HT1080 (cell line): ENCODE measurements at regions not wholly inside any gene's neighbourhood (a gene's known extent, or its start where the extent isn't known, plus 50 kb on each side); places are given as distances from the start of the nearest gene placed in this dataset.

Experiments
- DNase-seq: peaks from one replicate; pipeline ENCODE4 v3.0.0-alpha.2; 2015; ENCODE audit warnings: low read depth

- no peak for DNase-seq
Observed at GRCh38 chr3:182668541-182668940, 124.8 kb upstream of the ATP11B start.

DNA sequence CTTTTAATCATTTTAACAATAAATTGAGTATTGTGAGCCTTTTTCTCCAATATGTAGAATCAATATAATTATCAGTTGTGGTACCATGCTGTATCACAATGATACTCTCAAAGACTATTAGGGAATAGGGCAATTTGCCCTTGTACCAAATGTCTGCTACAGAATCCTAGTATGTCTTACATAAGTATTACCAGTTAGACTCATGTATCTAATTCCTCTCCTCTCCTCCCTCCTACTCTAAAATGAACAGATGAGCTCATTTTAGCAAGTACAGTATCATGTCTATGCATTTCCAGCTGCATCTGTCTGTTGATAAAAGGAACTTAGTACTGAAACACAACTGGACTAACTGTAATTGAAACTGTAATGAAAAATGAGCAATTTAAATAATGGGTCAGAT, 124.3 kb upstream of the ATP11B start:
- DNase-seq: no peak

- no peak for DNase-seq
Observed at GRCh38 chr3:182671541-182671940, 121.8 kb upstream of the ATP11B start.

GRCh38 chr3:182671942-182672341, 121.4 kb upstream of the ATP11B start:
- DNase-seq: peak; percentile 49

- no peak for DNase-seq
Observed at GRCh38 chr3:182673336-182673735, 120.0 kb upstream of the ATP11B start.

GRCh38 chr3:182682263-182683241, 110.8 kb upstream of the ATP11B start:
- DNase-seq: no peak

DNA sequence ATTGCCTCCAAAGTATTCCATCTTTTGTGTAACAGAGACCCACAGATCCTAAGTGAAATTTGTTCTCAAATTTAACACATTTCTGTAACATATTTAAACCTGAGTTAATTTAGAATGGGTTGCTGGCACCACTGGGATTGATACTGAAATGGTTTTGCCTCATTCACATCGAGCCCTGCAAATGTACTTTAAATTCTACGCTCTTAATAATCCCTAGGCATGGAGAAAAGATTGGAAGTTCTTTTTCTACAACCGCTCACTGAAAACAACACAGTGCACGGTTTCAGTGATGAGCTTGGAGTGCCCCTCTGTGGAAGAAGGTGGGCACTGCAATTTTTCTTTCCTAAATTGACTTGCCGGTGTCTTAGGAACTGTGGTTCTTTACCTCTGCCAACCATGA, 109.9 kb upstream of the ATP11B start:
- DNase-seq: peak; percentile 74

DNA sequence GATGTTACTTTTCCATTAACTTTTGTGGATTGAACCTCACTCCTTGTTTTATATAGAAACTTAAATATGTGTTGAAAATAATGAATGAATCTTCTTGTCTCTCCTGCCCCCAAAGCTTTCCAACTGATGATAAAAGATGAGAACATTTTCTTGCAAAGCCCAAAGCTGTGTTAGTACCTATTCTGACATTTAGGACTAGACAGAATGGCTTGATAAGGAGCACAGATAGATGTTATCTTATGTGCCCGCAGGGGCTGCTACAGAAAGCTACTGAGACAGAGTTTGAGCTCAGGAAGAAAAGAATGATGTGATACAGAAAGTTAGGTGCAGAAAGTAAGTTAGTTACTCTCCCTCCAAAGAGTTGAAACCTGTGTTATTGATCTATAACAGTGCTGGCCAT, 109.4 kb upstream of the ATP11B start:
- DNase-seq: no peak

DNA sequence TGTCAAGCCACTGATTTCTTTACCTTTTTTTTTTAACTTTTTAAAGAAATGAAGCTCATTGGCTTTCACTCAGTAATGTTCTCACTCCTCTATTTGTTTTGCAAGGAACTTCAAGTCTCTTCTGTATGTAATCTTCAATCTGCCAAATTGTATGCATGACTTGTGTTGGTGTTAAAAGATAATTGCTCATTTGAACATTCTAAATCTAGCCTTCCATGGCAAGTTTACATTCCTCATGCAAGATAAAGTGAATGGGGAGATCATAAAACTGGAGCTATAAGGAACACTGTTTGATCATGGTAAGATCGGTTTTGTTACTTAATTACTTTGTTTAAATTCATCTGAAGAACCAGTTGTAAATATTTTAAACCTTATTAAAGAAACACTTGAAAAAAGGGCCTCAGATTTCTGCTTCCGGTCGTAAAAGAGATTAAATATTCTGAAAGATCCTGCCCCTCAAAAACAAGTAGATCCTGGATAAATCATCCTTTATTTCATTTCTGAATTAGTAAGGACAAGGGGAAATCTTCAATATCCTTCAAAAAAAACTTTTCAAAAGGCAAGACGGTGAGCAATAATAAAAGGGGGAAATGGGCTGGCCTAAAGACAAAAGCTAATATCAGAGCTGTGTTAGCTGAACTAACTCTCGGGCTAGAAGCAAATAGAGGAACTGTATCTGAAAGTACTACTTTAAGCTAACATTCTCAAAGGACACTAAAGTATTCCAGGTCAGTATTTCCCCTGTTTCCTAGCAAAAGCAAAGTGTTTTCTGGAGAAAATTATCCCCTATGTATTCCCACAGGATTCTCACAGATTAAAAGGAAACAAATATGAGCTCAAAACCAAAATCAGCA, 107.0 kb upstream of the ATP11B start:
- no peak for DNase-seq

GRCh38 chr3:182690172-182690571, 103.1 kb upstream of the ATP11B start:
- no peak for DNase-seq

DNA sequence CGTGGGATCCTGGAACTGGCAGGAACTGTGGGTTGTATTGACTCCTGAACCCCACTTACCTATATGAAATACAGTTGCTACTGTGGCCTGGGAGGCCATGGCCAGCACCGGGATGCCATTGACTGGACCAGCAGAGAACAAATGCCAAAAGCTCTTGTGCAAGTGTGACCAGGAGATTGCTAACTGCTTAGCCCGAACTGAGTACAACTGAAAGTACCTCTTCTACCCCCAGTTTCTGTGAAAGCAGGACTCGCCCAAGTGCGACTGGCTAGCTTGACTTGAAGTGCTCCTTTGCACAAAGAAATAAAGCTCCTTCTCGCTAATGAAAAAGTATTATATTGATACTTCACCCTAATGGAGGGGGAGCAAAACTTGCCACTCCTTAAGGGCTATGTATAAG, 101.3 kb upstream of the ATP11B start:
- DNase-seq: no peak

DNA sequence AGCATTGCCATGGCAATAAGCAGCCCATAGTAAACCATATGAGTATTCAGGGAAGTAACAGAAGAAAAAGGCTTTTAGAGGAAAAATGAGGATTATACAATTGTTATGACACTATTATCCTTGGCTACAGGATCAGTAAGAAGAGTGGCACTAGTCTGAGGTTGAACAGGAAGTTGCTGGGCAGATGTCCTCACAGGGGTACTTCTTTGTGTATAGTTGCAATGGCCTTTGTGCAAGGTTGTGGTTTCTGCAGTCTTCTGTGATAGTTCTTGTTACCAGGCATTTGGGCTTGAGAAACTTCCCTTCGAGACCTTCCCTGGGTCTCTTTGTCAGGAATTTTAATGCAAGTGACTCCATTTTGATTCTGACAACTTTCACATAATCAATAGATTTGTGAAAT, 100.6 kb upstream of the ATP11B start:
- no peak for DNase-seq

DNA sequence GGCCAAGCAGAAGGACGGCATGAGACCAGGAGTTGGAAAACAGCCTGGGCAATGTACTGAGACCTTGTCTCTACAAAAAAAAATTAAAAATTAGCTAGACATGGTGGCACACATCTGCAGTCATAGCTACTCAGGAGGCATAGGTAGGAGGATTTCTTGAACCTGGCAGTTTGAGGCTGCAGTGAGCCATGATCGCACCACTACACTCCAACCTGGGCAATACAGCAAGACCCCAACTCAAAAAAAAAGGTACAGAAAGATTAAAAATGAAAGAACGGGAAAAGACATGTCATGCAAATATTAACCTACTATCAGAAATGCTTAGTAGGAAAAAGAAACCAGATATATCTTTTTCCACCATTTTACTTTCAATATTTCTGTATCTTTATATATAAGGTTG, 99.6 kb upstream of the ATP11B start:
- DNase-seq: no peak

DNA sequence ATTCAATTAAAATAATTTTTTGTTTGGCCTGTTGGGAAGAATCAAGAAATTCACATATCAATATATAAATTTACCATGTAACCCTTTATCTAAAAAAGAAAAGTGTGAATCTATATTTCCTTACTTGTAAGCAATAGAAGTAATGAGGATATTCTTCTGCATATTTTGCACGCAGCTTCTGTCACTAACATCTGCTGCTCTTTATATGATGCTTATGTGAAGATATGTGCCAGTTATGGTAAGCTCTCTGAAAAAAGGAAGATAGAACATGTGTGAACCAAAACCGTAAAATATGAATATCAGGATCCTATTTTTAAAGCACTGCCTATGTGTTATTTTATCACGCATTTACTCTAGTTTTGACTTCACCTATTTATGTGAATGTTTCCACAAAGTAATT, 96.4 kb upstream of the ATP11B start:
- DNase-seq: no peak

GRCh38 chr3:182697345-182697919, 95.9 kb upstream of the ATP11B start:
- no peak for DNase-seq

- no peak for DNase-seq
Observed at GRCh38 chr3:182698078-182698477, 95.2 kb upstream of the ATP11B start.

DNA sequence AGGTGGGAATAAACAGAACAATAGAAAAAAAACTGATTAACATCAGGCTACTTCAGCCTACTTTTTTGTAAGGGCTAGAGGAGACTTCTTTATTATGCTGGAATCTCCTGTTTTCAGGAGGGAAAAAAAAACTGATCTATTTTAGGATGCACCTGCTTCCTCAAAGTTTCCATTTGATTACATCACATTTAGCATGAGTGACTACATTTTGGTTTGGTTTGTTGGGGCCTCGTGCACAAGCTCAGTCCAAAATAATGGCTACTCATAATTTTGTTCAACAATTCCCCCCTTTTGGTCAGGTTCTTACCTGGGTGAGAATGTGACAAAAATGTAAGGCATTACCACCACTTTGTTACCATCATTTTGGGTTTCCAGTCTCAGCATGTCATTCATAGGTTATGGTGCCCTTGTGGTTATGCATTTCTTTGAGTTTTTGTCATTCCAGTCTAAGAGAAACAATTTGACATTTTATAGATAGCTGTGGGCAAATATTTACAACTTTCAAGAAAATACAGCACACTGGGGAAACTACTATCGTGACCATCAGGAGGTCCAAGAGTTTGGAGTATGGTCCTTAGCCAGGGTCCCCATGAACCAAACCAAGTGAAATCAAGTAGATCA, 93.6 kb upstream of the ATP11B start:
- DNase-seq: no peak

DNA sequence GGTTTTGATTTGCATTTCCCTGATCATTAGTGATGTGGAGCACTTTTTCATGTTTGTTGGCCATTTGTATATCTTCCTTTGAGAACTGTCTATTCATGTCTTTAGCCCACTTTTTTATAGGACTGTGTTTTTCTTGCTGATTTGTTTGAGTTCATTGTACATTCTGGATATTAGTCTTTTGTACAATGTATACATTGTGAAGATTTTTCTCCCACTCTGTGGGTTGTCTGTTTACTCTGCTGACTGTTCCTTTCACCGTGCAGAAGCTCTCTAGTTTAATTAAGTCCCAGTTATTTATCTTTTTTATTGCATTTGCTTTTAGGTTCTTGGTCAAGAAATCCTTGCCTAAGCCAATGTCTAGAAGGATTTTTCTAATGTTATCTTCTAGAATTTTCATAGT, 91.1 kb upstream of the ATP11B start:
- DNase-seq: no peak

DNA sequence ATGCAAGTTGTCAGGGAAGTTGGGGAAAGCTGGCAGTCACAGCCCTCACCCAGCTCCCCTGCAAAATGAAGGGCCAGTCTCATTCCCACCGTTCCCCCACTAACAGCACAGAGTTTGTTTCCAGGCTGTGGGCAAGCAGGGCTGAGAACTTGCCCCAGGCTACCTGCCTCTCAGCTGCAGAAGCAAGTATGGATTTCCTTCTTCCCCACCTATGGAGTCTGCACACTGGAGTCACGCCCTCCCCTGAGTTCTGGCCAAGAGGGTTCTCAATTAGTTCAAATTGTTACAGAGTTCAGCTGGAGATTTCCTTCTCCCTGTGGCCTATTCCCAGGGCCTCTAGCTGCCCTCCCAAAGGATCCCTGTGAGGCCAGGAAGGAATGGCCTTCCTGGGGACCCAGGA, 90.1 kb upstream of the ATP11B start:
- no peak for DNase-seq

- DNase-seq: no peak
Observed at GRCh38 chr3:182704926-182705325, 88.4 kb upstream of the ATP11B start.

GRCh38 chr3:182708810-182709209, 84.5 kb upstream of the ATP11B start:
- no peak for DNase-seq

DNA sequence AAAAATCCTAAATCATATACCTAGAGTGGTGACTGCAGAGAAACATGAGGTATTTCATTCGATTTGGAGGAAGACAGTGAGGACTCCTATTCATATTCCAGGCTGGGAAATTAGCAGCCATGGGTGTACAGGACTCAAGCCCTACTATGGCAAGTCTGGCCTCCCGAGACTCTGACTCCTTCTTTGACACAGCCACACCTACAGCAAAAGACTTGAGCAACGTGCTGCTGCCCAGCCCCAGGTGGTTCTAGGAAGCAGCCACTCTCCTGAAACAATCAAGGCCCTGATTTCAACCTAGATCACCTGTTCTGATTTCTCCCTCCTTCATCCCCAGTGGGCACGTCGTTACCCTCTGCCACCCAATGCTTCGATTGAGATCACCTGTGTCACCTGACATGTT, 84.0 kb upstream of the ATP11B start:
- DNase-seq: no peak
